GM19043 (cell line): ENCODE measurements at regions not wholly inside any gene's neighbourhood (a gene's known extent, or its start where the extent isn't known, plus 50 kb on each side); places are given as distances from the start of the nearest gene placed in this dataset.
"Not testable (repeated sequence)": the region's sequence is repeated elsewhere in the genome, so short reads cannot be mapped to it uniquely, and the experiment has no call there.

Source experiments
- ATAC-seq: cut with Tn5 transposase; IDR thresholded peaks from one replicate; pipeline ENCODE4 v1.9.1; 2021; ENCODE audit warnings: low read depth; ENCODE audit not compliant: unreplicated experiment

DNA sequence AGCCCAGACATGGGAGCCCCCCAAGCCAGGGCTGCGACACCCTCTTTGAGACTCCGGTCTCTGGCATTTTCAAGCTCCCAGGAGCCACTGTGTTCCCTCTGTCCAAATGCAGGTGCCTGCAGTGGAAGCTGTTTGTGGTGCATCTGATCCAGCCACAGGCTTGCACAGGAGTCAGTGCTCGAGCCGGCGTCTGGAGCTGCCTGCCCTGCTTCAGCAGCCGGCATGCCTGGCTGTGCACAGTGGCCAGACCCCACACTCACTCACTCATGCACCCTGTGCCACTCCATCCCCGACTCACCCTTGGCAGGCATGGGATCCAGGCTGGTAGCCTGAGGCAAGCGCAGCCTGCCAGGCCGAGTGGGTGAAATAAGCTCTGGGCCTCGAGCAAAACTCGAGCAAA lies 555.0 kb upstream of the CCDC54 start:
- no peak for ATAC-seq

DNA sequence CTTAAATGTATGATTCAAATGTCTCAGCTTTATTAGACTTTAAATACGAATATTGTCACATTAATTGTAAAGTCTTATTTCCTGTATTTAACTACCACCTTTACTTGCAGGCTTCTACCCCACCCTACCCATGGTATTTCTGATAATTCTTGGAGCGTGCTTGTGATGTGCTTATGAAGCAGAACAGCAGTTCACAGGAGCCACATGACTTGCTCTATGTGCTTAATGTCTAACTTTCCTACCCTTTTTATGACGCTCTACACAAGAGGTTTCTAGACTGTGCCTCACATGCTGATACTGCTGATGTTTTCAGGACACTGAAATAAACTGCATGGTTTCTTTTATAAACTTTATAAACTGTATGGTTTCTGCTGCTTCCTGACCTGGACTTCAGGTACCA lies 553.5 kb upstream of the CCDC54 start:
- ATAC-seq, result no peak

DNA sequence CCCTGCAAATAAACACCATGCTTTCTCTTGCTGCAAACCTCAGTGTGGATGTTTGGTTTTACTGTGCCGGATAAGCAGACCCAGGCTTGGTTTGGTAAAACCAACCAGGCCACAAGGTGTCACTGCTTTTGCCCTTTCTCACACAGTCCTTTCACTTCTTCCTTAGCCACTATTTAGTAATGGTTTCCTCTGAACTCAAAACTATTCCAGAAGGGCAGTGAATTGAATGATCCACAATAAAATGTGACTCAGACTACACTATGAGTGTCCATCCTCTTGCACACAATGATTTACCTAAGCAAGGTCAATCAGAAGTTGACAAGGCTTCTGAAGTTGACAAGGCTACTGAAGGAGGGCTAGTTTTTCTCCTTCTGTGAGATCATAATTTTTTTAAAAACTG lies 552.4 kb upstream of the CCDC54 start:
- peak; percentile 69 for ATAC-seq

DNA sequence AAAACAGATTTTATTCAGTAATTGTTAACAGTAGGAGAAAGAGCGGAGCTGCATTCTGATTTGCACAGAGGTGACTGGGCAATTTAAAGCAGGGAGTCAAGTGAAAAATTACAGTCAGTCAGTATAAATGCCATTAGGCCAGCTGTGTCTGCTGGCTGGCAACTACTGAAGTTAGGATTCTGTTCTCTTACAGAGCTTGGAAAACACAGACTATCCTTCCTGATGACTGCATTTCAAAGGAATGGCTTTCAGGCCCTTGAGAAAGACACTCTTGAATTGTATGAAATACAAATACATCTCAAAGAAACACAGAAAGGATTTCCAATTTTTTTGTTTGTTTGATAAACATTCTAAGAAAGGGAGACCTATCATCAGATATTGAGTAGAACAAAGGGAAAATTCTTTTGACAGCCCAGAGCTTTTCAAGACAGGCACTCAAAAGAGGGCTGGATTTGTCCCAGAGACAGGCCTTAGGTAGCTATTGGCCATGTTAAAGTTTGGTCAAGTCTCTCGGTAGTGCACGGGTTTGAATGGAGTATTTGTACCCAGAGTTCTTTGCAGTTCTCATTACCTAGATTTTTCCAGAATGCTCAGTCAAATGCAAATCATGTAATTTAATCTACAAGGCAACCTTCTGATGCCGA lies 551.2 kb upstream of the CCDC54 start:
- ATAC-seq, result no peak

DNA sequence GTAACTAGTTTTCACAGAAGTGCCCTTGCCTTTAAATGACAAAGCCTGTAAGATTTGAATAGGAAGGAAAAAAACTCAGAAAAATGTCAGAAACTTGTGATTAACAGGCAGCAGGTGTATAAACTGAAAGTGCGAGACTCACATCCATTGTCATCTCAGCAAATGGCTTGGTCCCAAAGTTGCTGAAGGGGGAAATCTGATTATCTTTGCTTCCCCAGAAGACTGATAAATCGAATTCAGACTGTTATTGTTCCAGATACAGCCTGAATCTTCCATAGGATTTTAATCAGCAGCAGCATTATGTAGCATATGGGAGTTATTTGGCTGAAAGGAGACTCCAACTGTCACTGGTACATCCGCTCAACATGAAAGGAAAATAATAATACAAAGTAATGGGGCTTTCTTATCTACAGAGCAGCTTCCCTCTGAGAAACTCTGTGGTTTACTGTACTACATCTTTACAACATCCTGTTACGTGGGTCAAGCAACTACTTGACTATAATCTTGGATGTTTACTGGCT lies 550.4 kb upstream of the CCDC54 start:
- ATAC-seq, result no peak

DNA sequence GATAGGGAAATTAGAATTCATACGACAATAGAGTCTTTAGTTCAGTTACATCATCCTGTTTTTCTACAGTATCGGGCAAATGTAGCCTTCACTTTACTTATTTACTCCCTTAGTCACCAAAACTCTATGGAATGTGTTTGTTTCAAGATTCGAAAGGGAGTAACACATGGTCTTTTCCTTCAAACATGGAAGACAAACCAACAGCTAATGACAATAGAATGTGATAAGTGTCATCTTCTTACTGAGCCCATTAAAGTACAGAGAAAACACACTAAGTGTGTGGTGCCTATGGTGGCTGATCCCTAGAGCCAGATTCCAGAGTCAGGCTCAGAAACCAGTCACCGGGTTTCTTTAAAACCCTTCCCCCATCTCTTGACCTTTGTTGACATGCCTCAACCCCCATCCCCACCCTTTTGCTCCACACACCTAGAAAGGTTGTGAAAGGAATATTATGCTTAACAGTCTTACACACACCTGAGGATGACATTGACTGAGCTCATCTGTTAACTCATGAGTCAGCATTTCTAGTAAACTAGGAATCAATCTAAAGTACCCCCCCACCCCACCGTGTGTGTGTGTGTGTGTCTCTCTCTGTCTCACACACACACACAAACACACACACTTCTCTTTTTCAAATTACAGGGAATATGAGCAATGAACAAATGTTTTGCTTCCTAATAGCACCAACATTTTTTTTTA lies 549.6 kb upstream of the CCDC54 start:
- ATAC-seq, result no peak

DNA sequence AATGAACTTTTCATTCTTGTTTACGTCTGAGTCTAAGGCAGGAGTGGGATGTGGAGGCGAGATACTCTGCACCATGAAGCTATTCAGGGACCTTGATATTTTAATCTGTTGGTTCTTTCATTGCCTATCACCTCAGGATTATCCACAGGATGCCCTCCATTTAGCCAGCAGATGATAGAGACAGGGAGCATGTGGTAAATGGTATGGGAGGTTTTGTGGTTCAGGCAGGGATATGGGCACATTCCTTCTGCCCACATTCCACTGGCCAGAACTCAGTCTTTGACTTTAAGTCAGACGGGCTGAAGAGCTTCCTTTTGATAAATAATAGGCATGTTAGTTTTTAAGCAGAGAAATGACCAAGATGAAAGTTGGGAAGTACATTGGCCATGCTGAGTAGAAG lies 548.0 kb upstream of the CCDC54 start:
- ATAC-seq, result no peak

DNA sequence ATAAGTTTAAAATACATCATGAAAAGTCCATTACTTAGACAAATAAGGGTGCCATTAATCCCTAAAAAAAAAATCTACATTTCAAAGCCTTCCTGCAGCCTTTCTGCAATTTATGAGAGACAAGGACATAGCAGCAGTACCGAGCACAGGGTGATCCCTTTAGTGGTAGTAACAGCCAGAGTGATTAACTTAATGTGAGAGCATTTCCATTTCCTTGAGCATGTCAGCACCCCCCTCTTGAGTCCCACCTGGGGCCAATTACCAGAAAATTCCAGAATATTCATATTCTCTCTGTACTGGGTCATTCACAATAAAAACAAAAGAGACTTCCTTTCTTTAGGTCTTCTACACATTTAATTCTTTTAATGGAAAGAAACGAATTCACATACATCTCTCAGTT lies 546.9 kb upstream of the CCDC54 start:
- no peak for ATAC-seq

DNA sequence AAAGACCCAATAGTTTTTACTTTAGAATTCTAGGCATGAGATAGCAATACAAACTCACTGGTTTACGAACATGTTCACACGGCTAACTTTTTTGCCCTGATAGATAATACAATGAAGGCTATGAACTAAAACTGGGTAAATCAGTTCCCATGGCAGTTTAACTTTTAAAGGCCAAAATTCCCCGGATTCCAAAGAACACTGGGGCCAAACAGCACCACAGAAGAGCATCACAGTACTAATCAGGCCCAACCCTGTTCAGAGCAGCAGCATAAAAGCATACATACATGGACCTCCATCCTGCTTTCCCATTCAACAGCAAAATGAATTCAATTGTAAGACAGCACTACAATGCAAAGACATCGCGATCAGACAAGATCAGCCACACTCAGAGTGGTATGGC lies 540.3 kb upstream of the CCDC54 start:
- ATAC-seq, result no peak

DNA sequence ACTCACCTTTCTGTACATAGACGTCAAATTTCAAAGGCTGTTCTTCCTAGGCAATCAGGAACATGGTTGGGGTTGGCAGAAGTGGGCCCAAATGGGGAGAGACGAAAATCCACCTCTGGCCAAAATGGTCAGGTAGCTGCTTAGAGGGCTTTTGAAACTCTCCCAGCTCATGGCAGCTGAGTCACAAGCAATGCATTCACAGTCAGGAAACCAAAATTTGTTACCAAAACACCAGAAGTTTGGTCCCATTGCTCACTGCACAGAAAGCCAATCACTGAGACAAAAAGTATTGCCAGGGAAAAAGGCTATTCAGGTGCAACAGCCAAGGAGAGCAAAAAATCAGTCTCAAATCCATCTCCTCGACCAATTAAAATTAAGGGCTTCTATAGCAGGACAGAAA lies 539.6 kb upstream of the CCDC54 start:
- ATAC-seq, result no peak

DNA sequence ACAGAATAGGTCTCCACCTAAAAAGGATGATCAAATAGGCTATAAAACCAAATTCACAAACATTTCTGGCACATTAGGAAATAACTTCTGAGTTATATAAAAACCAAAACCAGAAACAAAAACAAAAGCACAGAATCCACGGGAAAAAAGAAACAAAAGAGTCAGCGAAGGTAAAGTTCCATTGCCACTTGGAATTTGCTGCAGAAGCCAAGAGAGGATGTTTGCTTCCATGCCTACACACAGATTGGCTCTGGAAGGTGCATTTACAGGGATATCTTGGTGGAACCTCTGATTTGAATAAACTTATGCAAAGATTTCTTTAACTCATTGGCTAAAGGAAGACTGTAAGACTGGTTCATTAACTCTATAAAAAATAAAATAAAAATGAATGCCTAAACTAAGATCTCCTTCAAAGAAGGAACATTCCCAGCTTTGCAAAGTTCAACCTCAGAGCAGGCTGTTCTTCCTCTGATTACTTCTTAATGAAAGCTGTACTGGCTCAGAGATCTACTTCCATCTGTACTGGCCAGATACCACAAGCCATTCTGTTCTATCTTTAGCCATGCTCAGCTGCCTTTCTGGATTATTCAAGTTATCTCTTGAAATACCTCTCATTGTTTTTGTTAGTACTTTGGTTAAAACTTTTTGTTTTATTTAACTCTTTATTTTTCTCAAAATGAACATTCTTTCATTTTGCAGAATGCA lies 537.5 kb upstream of the CCDC54 start:
- no peak for ATAC-seq

DNA sequence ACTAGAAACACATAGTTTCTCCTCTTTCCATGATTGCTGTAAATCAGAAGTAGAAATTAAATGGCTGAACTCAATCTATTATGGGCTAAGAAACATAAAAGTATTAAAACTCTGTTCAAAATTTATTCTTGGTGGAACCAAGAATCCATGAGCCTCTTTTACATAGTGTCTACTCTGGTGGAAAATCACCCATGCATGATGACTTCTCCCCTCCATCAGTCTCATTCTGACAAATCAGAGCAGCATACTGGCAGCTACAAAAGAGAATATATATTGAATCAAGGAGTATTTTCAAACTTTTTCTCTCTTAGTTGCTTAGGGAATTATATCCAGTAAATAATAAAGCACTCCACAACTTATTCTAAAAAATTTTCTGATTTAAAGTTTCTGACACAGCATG lies 536.9 kb upstream of the CCDC54 start:
- ATAC-seq, result no peak

DNA sequence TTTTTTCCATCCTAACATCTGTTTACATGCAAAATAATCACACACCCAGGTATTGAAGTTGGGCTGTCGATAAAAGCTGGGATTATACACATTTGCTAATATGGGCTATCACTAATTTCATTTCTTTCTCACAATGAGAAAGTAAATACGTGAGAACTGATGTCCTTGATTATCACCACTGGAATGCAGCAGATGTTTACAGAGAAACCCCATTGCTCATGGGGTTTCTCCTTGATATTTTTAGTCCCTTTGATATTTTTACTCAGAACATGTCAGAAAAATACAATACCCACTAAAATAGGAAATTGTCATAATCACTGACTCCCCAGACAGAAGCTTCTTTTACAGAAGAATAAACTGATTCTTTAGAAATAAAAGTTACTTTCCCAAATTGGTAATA lies 535.1 kb upstream of the CCDC54 start:
- no peak for ATAC-seq

DNA sequence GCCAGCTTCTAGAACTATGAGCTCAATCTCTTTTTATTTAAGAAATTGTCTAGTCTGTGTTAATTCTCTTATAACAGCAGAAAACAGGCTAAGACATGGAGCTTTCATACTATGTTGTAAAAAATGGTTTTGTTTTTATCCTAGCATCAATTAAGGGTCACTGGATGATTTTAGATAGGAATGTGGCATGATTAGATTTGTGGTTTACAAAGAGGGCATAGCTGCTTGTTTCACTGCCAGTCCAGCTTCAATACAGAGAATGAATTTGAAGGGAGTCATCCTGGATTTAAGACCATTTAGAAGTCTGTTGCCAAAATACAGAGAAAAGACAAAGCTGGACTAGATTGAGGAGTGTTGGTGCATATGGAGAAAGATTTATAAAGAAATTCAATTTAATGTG lies 532.6 kb upstream of the CCDC54 start:
- no peak for ATAC-seq

DNA sequence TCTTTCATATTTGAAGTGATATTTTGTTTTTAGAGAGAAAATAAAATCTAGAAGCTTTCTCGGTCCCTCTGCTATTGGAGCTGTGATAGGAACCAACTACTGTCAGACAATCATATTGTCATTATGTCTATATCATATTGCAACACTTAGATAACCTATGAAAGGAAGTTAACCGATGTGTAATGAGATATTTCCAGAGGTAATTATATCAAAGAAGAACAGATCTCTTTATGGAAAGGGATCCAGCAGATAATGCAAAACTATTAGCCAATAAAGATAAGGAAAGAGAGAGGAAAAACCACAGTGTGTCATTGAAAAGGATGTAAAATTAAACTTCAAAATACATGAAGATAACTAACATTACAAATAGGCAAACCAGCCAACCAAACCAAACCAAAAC lies 529.1 kb upstream of the CCDC54 start:
- no peak for ATAC-seq

DNA sequence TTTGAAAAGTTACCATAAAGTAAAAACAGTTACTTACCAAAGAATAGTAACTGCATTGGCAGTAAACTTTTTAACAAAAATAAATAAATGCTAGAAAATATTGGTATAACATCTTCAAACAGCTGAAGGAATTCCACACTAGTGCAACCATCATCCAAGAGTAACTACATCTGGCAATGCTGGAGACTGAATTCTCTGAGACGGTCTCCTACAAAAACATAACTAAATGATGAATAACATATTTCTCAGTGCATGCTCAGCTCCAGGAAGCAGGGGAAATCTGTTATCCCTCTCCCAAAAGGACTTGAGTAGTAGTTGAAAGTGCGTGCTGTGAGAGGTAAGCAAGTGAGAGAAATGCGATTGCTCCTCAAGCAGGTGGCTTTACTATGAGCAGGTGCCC lies 526.8 kb upstream of the CCDC54 start:
- ATAC-seq, result no peak

DNA sequence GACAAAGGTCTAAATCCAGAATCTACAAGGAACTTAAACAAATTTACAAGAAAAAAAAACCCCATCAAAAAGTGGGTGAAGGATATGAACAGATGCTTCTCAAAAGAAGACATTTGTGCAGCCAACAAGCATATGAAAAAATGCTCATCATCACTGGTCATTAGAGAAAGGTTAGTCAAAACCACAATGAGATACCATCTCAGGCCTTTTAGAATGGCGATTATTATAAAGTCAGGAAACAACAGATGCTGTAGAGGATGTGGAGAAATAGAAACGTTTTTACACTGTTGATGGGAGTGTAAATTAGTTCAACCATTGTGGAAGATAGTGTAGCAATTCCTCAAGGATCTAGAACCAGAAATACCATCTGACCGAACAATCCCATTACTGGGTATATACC lies 518.9 kb upstream of the CCDC54 start:
- ATAC-seq, result not testable (repeated sequence)

DNA sequence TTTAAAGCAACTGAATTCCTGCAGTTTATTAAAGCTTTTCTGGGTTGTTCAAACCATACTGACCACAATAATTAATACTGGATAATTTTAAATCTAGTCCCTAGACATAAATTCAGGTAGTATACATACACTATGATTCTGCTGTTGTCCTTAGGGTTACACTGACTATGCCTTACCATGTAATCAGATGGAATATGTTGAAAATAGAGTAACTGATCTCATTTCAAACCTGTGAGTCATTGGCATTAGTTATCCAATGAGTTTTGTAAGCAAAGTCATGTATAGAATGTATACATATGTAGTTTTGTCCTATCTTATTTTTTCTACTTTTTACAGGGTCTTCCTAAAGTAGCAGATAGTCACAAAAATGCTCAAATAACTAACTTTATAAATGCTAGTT lies 517.1 kb upstream of the CCDC54 start:
- no peak for ATAC-seq

DNA sequence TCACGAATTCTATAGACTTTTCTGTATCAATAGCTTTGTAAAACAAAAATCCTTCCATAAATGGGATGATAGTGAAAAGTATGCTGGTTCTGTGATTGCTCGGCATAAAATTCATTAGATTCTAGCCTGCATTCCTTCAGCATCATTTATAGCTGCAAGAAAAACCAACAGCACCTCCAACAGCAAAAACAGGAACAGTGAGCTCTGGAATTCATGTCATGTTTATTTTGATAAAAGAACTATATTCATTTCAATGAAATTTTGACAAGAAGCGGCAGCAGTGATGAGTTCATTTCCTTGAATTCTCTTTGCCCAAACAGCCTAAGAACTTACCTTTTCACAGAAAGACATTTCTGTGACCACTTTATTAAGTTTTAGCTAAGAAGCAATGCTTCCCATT lies 515.2 kb upstream of the CCDC54 start:
- no peak for ATAC-seq

DNA sequence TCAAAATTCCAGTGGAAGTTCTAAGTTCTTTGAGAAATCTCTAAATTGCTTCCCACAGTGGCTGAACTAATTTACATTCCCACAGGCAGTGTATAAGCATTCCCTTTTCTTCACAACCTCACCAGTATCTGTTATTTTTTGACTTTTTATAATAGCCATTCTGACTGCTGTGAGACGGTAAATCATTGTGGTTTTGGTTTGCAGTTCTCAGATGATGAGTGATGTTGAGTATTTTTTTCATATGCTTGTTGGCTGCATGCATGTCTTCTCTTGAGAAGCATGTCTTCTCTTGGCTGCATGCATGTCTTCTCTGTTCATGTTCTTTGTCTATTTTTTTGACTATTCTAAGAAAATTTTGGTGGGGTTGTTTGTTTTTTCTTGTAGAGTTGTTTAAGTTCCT lies 499.6 kb upstream of the CCDC54 start:
- no peak for ATAC-seq

DNA sequence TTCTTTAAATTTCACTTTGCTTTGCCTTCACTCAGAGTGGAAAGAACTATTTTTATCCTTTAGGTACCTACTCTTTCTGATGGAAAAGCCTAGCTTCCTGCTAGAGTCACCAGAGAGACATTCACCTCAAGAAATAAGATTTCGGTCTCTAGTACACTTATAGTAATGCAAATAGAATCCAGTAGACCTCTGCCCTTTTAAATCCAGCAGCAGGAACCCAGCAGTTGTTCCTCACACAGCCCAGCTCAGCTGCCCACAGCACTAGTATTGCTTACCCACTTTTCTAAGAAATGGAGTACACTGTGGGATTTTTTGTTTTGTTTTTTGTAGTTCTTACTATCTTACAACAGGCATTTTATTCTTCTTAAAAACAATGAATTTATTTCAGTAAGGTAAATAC lies 497.0 kb upstream of the CCDC54 start:
- ATAC-seq, result no peak

DNA sequence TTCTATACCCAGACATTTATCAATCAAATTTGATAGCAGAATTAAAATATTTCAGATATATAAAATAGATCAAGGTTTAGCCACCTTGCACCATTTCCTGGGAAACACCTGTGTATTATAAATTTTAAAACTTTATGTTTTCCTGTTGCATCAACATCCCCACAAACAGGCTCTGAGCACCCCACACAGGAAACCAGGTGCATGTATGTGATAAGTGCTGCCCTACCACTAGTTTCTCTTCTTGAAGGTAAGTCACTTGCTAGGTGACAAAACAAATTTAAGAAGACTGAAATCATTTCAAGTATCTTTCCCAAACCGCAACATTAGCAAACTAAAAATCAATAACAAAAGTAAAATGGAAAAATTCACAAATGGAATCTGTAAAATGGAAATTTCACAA lies 496.1 kb upstream of the CCDC54 start:
- ATAC-seq, result no peak
